WTC11 (cell line): ENCODE measurements at regions not wholly inside any gene's neighbourhood (a gene's known extent, or its start where the extent isn't known, plus 50 kb on each side); places are given as distances from the start of the nearest gene placed in this dataset.

ENCODE experiments used
- ATF1 ChIP-seq: sonication (generic); formaldehyde crosslinking; IDR thresholded peaks from 2 replicates; pipeline ENCODE4 v1.8.1; 2023; ENCODE audit warnings: mild to moderate bottlenecking, moderate library complexity, missing genetic modification reagents
- TEAD1 ChIP-seq: sonication (generic); formaldehyde crosslinking; IDR thresholded peaks from 2 replicates; pipeline ENCODE4 v1.8.0; 2022; ENCODE audit warnings: mild to moderate bottlenecking, missing genetic modification reagents
- ZNF423 ChIP-seq: fragments of 250-450 bp; sonication (Bioruptor Pico); IDR thresholded peaks from 2 replicates; pipeline ENCODE4 v2.1.2; 2022; ENCODE audit warnings: mild to moderate bottlenecking, moderate library complexity
- ZNF532 ChIP-seq: fragments of 250-450 bp; sonication (Bioruptor Pico); IDR thresholded peaks from 2 replicates; pipeline ENCODE4 v1.9.0; 2021; ENCODE audit warnings: mild to moderate bottlenecking, borderline replicate concordance
- TF ChIP-seq, protein P1 (sequence below): fragments of 200-600 bp; IDR thresholded peaks from 2 replicates; pipeline ENCODE4 v1.8.0; 2022; ENCODE audit warnings: antibody characterized with exemption

DNA sequence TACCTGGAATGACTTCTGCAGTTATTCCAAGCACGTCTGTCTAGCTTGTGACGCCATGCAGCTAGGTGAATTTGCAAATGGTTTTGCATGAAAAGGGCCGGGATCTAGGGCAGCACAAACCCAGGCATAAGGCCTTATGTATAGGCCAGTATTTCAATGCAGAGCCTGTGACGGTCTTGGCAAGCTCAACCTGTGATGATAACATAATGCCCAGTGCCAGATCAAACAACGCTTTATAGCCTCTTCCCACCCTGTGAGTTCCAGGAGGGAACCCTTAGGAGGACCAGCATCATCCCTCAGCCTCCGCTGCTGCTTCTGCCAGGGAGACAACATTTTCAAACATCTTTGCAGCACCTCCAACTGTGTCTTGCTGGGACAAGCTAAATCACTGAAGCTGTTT, 390.7 kb downstream of the INHBA start:
- TF ChIP-seq ZNF532 (no peak), ZNF423 (CRISPR knock-in tag) (no peak), ATF1 (CRISPR knock-in tag) (no peak), TEAD1 (CRISPR knock-in tag) (no peak)
- TF ChIP-seq, protein P1, sequence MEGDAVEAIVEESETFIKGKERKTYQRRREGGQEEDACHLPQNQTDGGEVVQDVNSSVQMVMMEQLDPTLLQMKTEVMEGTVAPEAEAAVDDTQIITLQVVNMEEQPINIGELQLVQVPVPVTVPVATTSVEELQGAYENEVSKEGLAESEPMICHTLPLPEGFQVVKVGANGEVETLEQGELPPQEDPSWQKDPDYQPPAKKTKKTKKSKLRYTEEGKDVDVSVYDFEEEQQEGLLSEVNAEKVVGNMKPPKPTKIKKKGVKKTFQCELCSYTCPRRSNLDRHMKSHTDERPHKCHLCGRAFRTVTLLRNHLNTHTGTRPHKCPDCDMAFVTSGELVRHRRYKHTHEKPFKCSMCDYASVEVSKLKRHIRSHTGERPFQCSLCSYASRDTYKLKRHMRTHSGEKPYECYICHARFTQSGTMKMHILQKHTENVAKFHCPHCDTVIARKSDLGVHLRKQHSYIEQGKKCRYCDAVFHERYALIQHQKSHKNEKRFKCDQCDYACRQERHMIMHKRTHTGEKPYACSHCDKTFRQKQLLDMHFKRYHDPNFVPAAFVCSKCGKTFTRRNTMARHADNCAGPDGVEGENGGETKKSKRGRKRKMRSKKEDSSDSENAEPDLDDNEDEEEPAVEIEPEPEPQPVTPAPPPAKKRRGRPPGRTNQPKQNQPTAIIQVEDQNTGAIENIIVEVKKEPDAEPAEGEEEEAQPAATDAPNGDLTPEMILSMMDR, result no peak
